ENCODE measurements at regions not wholly inside any gene's neighbourhood (a gene's known extent, or its start where the extent isn't known, plus 50 kb on each side); places are given as distances from the start of the nearest gene placed in this dataset.
"Not testable (repeated sequence)": the region's sequence is repeated elsewhere in the genome, so short reads cannot be mapped to it uniquely, and the experiment has no call there.

DNA sequence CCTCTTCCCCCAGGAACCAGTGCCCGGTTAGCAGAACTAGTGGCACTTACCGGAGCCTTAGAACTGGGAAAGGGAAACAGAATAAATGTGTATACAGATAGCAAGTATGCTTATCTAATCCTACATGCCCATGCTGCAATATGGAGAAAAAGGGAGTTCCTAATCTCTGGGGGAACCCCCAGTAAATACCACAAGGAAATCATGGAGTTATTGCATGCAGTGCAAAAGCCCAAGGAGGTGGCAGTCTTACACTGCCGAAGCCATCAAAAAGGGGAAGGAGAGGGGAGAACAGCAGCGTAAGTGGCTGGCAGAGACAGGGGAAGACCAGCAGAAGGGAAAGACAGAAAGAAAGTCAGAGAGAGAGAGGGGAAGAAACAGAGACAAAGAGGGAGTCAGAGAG is 556.7 kb upstream of the SPRY2 start:
- not testable (repeated sequence) for DNase-seq

DNA sequence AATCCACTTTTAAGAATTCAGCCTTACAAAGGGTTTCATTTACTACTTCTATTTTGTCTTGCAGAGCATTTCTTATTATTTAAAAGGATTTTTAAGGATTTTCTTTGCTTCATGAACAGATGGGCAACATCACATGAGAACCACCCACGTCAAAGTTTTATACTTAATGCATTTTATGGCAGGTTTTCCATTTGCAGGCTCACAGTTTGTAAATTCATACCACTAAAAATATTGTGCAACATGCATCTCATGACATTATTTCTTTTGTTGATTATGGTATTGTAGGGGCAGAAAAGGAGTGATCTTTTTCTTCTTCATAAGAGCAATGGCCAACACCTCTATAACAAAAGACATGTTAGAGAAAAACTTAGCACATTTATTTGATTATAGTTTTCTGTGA is 554.0 kb upstream of the SPRY2 start:
- DNase-seq: no peak

DNA sequence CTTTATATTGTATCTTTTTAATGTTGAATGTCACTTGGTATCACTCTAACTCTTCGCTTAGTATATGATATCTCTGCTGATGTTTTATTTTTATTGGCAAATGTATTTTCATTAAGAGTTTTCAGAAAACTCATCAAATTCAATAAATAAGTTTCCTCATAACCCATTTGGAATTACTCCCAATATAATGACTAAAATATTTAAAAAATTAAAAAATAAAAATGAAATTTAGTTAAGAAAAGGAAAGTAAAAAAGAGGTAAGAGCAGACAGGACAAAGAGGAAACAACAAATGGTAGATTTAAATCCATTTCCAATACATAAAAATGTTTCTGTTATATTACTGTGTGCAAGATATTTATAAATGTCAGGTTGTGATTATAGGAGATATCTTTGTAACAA is 548.9 kb upstream of the SPRY2 start:
- no peak for DNase-seq

DNA sequence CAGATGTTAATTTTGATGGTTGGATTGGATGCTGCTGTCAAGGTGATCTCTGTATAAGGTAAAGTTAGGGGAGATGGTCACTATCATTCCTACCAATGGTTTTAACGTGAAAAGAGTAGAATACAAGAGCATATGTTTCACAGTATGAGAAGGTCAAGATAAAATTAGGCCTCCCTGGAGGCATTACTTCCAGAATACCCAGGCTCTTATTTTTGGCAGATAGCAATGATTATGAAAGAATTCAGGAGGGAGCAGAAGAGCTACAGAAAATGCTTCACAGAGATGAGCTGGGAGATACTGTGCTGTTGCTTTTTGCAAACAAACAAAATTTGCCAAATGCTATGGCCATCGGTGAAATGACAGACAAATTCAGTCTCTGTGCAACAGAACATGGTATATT is 547.5 kb upstream of the SPRY2 start:
- no peak for DNase-seq

DNA sequence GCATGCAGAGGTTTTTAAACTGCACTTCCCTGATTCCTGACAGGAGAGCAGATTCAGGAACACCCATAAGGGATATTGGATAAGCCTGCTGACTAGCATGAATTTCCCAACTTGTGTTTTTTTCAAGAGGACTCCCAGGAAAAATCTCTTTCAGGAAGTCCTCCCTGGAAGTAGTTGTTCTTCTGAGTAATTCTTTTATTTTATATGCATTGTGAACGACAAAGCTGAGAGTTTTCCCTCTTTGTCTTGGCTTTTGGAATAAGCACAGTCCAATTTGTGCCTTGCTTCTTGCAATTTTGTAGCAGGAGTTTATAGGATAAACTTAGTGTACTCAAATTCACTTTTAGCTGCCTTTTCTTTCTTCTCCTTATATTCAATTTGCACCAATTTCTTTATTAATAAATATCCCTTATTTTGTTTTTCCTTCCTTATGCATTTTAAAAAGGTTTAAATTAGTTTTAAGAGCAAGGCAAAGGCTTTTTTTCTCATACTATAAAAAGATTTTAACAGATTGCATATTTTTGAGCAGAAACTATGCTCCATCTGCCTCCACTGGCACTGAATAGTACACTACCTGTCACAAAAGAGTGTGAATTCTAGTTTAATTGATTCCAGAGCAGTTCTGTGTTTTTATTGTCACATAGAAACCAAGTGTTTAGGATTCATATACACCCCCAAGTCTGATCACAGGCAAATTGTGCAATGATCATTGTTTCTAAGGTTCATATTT is 543.3 kb upstream of the SPRY2 start:
- DNase-seq: no peak

DNA sequence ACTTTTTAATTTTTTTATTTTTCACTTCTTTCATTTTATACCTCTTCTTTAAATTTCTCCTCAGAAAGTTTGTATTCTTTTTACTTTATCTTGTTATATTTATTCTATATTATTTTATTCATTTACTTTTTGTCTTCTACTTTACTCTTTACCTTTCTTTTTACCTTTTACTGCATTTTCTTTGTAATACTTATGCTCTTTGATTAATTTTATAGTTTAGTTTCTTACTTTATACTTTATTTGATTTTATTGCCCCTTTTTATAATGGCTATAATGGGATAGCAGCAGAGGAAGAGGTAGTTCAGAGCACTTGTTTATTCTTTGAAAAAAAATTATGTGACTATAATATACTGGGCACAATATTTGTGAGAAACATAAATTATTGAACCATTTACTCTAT is 542.6 kb upstream of the SPRY2 start:
- no peak for DNase-seq

GRCh38 chr13:80881942-80882445 is 541.1 kb upstream of the SPRY2 start:
- no peak for DNase-seq

GRCh38 chr13:80881495-80881894 is 540.6 kb upstream of the SPRY2 start:
- DNase-seq: no peak

DNA sequence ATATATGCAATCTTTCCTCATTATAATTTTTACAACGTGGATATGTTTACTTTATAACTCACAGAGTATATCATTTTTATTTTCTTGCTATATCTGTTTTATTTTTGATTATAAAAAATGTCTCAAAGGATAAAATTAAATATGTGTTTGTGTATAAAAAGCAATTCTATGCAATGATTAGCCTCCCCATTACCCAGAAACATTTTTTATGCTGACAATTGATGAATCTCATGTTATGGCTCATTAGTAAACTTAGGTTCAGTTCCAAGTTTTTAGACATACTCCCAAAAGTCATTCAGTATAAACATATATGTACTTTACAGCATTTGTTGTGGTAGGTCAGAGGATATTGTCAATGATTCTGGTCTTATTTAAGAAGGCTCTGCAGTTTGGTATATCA is 540.1 kb upstream of the SPRY2 start:
- no peak for DNase-seq

- DNase-seq: no peak
These were observed 537.0 kb upstream of the SPRY2 start for GRCh38 chr13:80877944-80878241.

DNA sequence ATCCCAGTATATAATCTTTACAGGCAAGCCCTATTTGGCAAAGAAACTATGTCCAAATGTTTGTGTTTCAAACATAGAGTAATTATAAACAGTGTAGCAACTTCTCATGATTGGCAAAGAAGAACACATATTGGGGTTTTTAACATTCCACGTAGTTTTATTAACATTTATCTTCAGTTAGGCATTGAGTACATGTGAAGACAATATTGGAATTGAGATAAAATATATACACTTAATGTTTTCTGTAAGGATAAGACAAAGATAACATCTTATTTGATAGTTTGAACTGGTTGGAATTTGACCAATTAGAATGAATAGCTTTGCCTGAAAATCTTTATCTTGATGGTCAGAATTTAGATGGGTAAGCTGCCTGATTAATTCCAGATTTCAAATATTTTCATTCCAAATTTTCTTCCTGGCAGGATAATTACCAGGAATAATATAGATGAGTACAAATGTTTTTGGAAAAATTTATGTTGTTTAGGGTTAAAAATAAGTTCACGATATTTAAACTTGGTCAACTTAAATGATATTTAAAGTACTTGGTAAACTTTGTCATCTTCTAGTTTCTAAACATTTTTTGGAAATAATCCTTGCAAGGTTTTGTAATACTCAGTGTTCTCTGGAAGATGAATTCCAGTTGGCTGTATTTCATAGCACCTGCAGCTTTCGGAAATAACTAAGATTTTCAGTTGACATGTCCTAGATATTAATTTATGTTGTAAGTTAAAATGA is 536.5 kb upstream of the SPRY2 start:
- no peak for DNase-seq

DNA sequence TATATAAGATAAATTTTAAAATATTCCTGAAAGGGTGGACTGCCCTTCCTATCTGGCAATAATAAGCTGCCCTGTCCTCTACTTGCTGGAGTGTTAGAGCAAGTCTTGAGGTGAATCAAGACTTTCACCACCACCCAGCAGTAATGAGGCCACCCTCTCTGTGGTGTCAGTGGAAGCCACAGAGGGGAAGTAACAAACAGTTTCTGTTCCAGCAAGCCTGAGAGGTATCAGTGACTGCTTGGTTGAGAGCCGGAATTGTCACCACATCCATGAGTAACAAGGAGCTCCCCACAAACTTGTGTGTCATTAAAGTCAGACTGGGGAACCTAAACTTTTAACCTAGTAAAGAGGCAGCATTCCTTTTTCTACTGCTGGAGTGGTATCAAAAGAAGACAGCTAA is 532.7 kb upstream of the SPRY2 start:
- DNase-seq: no peak

- DNase-seq: not testable (repeated sequence)
These were observed 531.0 kb upstream of the SPRY2 start for GRCh38 chr13:80871971-80872370.

- no peak for DNase-seq
These were observed 530.6 kb upstream of the SPRY2 start for GRCh38 chr13:80871481-80871880.

GRCh38 chr13:80870186-80870585 is 529.3 kb upstream of the SPRY2 start:
- DNase-seq: no peak

DNA sequence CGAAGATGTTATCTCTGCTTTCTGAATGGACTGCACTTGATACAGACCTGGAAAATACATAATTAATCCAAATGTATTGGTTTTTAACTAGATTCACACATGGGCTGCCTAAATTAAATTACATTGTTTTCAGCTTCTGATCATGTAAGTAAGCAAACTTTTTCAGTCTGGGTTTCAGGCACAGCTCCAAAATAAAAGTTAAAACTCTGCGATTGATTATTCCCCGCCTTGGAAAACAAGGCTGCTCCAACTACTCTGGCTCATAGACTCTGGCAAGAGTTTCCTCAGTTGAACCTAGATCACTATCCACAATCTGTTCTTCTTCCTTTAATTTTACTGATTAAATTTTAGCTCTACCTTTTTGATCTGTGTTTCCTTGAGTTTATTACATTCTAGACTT is 526.0 kb upstream of the SPRY2 start:
- DNase-seq: no peak

- no peak for DNase-seq
These were observed 524.4 kb upstream of the SPRY2 start for GRCh38 chr13:80865329-80865728.

GRCh38 chr13:80862456-80862855 is 521.5 kb upstream of the SPRY2 start:
- DNase-seq: no peak

DNA sequence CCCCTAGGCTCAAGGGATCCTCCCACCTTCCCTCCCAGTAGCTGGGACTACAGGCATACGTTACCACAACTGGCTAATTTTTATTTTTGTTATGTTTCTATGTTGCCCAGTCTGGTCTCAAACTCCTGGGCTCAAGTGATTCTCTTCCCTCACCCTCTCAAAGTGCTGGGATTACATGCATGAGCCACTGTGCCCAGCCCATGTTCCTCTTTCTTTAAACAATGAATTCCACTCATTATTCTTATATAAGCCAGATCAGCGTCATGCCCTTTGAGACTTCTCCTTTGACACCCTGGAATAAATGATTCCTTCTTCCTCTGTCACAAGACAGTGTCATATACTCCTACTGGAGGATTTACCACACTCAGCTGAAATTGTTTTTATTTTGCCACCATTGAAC is 519.9 kb upstream of the SPRY2 start:
- no peak for DNase-seq

GRCh38 chr13:80858131-80858530 is 517.2 kb upstream of the SPRY2 start:
- DNase-seq: no peak

DNA sequence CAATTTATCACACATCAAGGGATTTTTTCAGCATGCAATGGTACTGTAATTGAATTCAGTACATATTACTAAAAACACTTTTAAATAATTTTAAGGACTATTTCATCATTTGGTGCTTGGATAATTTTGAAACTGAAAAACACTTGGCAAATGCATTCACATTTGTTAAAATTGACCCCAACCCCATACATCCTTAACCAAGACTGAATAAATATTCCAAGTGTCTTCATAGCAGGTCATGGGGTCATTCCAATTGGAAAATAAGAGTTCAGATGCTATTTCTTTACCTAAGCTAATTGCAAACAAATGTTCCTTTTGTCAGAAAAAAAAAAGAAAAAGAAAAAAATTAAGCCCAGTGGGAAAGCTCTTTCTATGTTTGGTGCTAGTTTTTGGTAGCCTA is 516.4 kb upstream of the SPRY2 start:
- DNase-seq: no peak

GRCh38 chr13:80850771-80851170 is 509.8 kb upstream of the SPRY2 start:
- no peak for DNase-seq

DNA sequence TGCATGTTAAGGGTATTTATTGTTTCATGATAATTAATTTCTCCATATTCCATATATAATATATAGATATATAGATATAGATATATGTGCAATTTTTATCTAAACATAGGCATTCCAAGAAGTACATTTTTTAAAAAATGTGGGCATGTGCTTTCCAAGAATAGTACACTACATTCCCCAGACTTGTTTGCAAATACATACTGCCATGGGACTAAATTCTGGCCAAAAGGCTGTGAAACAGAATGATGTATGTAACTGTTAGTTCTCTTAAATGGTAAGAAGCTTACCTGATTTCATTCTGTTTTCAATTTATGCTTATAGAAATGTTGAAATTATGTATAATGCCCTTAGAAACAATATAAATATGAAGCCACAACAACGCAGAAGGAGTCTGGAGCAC is 503.2 kb upstream of the SPRY2 start:
- no peak for DNase-seq

GRCh38 chr13:80841414-80841813 is 500.5 kb upstream of the SPRY2 start:
- DNase-seq: no peak
